Endothelial cell of umbilical vein (primary cell): ENCODE measurements at regions not wholly inside any gene's neighbourhood (a gene's known extent, or its start where the extent isn't known, plus 50 kb on each side); places are given as distances from the start of the nearest gene placed in this dataset.

Experiments used
- BruUV-seq: library from RNA; stranded (reverse); fragments of 400-500 nt; replicated peaks from 2 replicates; lab custom pipeline; 2021; lab: Mats Ljungman, UMichigan
- CTCF ChIA-PET: fragments of 300-600, 350-600 bp; sonication (Branson Sonifier 250); formaldehyde crosslinking; loops from one replicate; lab custom pipeline; 2021; ENCODE audit warnings: antibody characterized with exemption, inconsistent platforms; lab: Charles Lee
- POLR2A ChIA-PET: fragments of 300-600, 350-600 bp; sonication (Branson Sonifier 250); formaldehyde crosslinking; loops from one replicate; lab custom pipeline; 2021; ENCODE audit warnings: antibody characterized with exemption, inconsistent platforms; lab: Charles Lee
- DNase-seq: peaks from one replicate; pipeline ENCODE4 v3.0.0-alpha.2; 2011; ENCODE audit warnings: low read depth, low spot score
- FAIRE-seq: peaks from 2 replicates; lab custom pipeline; 2011; peaks lifted over from hg19 to GRCh38; lab: Jason Lieb, UNC
- H2AFZ ChIP-seq: 2 replicates; pipeline ENCODE4 v1.6.0; 2012; ENCODE audit warnings: low read depth, low read length, control low read depth, inconsistent platforms
- H3K27ac ChIP-seq: 2 replicates; pipeline ENCODE4 v1.5.1; 2011; ENCODE audit warnings: low read depth, mild to moderate bottlenecking, control low read depth, low read length, moderate library complexity; ENCODE audit not compliant: insufficient read depth
- H3K27me3 ChIP-seq, 2 experiments: 2 replicates each; pipeline versions ENCODE4 v1.6.0 to v1.6.1; 2011; ENCODE audit warnings: low read length in 2 of 2, mixed read lengths in 1 of 2; ENCODE audit not compliant: control insufficient read depth in 2 of 2, insufficient read depth in 2 of 2
- H3K36me3 ChIP-seq, 2 experiments: 2 replicates in 1 of 2; 3 replicates in 1 of 2; pipeline ENCODE4 v1.5.1; 2011; ENCODE audit warnings: low read length in 2 of 2, mild to moderate bottlenecking in 1 of 2, moderate library complexity in 1 of 2; ENCODE audit not compliant: control insufficient read depth in 2 of 2, insufficient read depth in 2 of 2; ENCODE audit errors: extremely low read depth in 1 of 2
- H3K4me1 ChIP-seq: 3 replicates; pipeline ENCODE4 v1.5.1; 2011; ENCODE audit warnings: mild to moderate bottlenecking, low read length; ENCODE audit not compliant: control insufficient read depth, insufficient read depth; ENCODE audit errors: extremely low read depth
- H3K4me2 ChIP-seq: 2 replicates; pipeline ENCODE4 v1.6.1; 2011; ENCODE audit warnings: low read length, control low read depth, mixed read lengths; ENCODE audit not compliant: insufficient read depth
- H3K4me3 ChIP-seq, 3 experiments: fragments of 200-600 bp in 1 of 3; sonication (generic), shearing (Covaris generic) in 1 of 3; replicated peaks in 1 of 3; 2 replicates each; pipeline ENCODE4 v1.5.1; 2011 to 2016; ENCODE audit warnings: control low read depth in 3 of 3, low read length in 3 of 3, mild to moderate bottlenecking in 2 of 3, inconsistent platforms in 1 of 3, low read depth in 1 of 3, moderate library complexity in 1 of 3; ENCODE audit not compliant: insufficient read depth in 1 of 3
- H3K79me2 ChIP-seq: 2 replicates; pipeline ENCODE4 v1.6.0; 2012; ENCODE audit warnings: low read length, inconsistent platforms; ENCODE audit not compliant: control insufficient read depth, insufficient read depth
- H3K9ac ChIP-seq: replicated peaks from 2 replicates; pipeline ENCODE3; 2011; ENCODE audit warnings: low read length, control low read depth; ENCODE audit not compliant: insufficient read depth; ENCODE audit errors: extremely low read depth
- H3K9me1 ChIP-seq: replicated peaks from 3 replicates; pipeline ENCODE4 v1.6.0; 2011; ENCODE audit warnings: mild to moderate bottlenecking, low read length; ENCODE audit not compliant: control insufficient read depth, insufficient read depth; ENCODE audit errors: extremely low read depth
- H3K9me3 ChIP-seq: replicated peaks from 2 replicates; pipeline ENCODE4 v1.5.1; 2012; ENCODE audit warnings: low read length, inconsistent platforms; ENCODE audit not compliant: control insufficient read depth, insufficient read depth
- H4K20me1 ChIP-seq: replicated peaks from 2 replicates; pipeline ENCODE3; 2011; ENCODE audit warnings: mild to moderate bottlenecking, low read length; ENCODE audit not compliant: control insufficient read depth, insufficient read depth; ENCODE audit errors: extremely low read depth
- CTCF ChIP-seq, 2 donors: IDR thresholded peaks; 1 replicate in 1 of 2; 2 replicates in 1 of 2; pipeline ENCODE4 v1.5.1; 2011; ENCODE audit warnings: low read length in 2 of 2, mild to moderate bottlenecking in 2 of 2, moderate library complexity in 2 of 2, control low read depth in 1 of 2, inconsistent platforms in 1 of 2, low read depth in 1 of 2; ENCODE audit not compliant: insufficient read depth in 1 of 2; ENCODE audit errors: extremely low read depth in 1 of 2
- EZH2 ChIP-seq: IDR thresholded peaks from 2 replicates; pipeline ENCODE4 v1.6.1; 2012; ENCODE audit warnings: borderline replicate concordance, low read depth, mild to moderate bottlenecking, moderate library complexity, low read length, inconsistent platforms; ENCODE audit not compliant: severe bottlenecking
- POLR2AphosphoS5 ChIP-seq: IDR thresholded peaks from 2 replicates; pipeline ENCODE4 v1.6.1; 2012; ENCODE audit warnings: low read depth, mild to moderate bottlenecking, control low read depth, low read length, moderate library complexity; ENCODE audit not compliant: insufficient read depth
- dilution Hi-C: fragments of 300-500 bp; cut with MboI; formaldehyde crosslinking; loops from one replicate; pipeline ENCODE4 v1.15.0; 2019; ENCODE audit warnings: low sequenced_read_pairs; ENCODE audit not compliant: extremely low pct_ligation_motif_present
- intact Hi-C: fragments of 100-400 bp; cut with micrococcal nuclease; formaldehyde crosslinking; loops from one replicate; pipeline ENCODE4 v1.10.0; 2022

- no peak for FAIRE-seq
These were observed 549.6 kb downstream of the FBXO15 start for GRCh38 chr18:73597832-73598615.

More at GRCh38 chr18:73597832-73598615, 549.6 kb downstream of the FBXO15 start:
- H4K20me1 ChIP-seq, result no peaks in the 10 kb centered on the region
- DNase-seq, result no peak
- dilution Hi-C loops (no loop called here), intact Hi-C loops (no loop called here)
- no peaks in the 10 kb centered on the region for H3K9me1 ChIP-seq
- no TSS peak for BruUV-seq
- H3K4me3 ChIP-seq, result no peak overlapping the region
- TF ChIP-seq POLR2AphosphoS5 (no peak), EZH2 (no peak), CTCF (IDR thresholded peaks at IDR 0.05; ENCODE audit: extremely low read depth in 1 of 2, insufficient read depth in 1 of 2, low read depth in 1 of 2, low read length in 2 of 2) (no peak)
- no peaks in the 10 kb centered on the region for H3K4me1 ChIP-seq
- peaks cover 2% of the 10 kb centered on the region for H3K9me3 ChIP-seq
- no peak overlapping the region for H3K9ac ChIP-seq
- no peak overlapping the region for H3K4me2 ChIP-seq
- ChIA-PET CTCF (no interaction called here), POLR2A (no interaction called here)
- no peaks in the 10 kb centered on the region for H3K79me2 ChIP-seq
- no peaks in the 10 kb centered on the region for H3K36me3 ChIP-seq
- H3K27me3 ChIP-seq, result no peaks in the 10 kb centered on the region
- H3K27ac ChIP-seq, result no peak overlapping the region
- H2AFZ ChIP-seq, result no peak overlapping the region
